ENCODE measurements at regions not wholly inside any gene's neighbourhood (a gene's known extent, or its start where the extent isn't known, plus 50 kb on each side); places are given as distances from the start of the nearest gene placed in this dataset.
"Not testable (repeated sequence)": the region's sequence is repeated elsewhere in the genome, so short reads cannot be mapped to it uniquely, and the experiment has no call there.

GRCh38 chrX:734362-734761 is 103.8 kb downstream of the SHOX start:
- DNase-seq (ENCODE audit: insufficient read length, low spot score) (no peak), FAIRE-seq (no peak)
- no peak for TF ChIP-seq POLR2A (IDR thresholded peaks at IDR 0.05; ENCODE audit: low read depth, low read length)

GRCh38 chrX:733961-734360 is 103.4 kb downstream of the SHOX start:
- TF ChIP-seq POLR2A (IDR thresholded peaks at IDR 0.05; ENCODE audit: low read depth, low read length) = no peak
- no peak for DNase-seq (ENCODE audit: insufficient read length, low spot score)
- no peak for FAIRE-seq

GRCh38 chrX:729583-730409 is 99.2 kb downstream of the SHOX start:
- DNase-seq (ENCODE audit: insufficient read length, low spot score) = no peak
- no peak for FAIRE-seq
- TF ChIP-seq POLR2A (IDR thresholded peaks at IDR 0.05; ENCODE audit: low read depth, low read length) = no peak

- not testable (repeated sequence) for FAIRE-seq; DNase-seq (ENCODE audit: insufficient read length, low spot score)
Measured at GRCh38 chrX:729101-729500, 98.5 kb downstream of the SHOX start.

GRCh38 chrX:728639-729038 is 98.0 kb downstream of the SHOX start:
- not testable (repeated sequence) for FAIRE-seq; DNase-seq (ENCODE audit: insufficient read length, low spot score)

- no peak for FAIRE-seq
Measured at GRCh38 chrX:727738-728621, 97.4 kb downstream of the SHOX start.

GRCh38 chrX:725971-726370 is 95.4 kb downstream of the SHOX start:
- TF ChIP-seq POLR2A (IDR thresholded peaks at IDR 0.05; ENCODE audit: low read depth, low read length) = no peak
- FAIRE-seq (no peak), DNase-seq (ENCODE audit: insufficient read length, low spot score) (no peak)

More at GRCh38 chrX:727738-728621, 97.4 kb downstream of the SHOX start:
- TF ChIP-seq POLR2A (IDR thresholded peaks at IDR 0.05; ENCODE audit: low read depth, low read length) = no peak
- DNase-seq (ENCODE audit: insufficient read length, low spot score) = no peak

GRCh38 chrX:724256-724655 is 93.7 kb downstream of the SHOX start:
- DNase-seq (ENCODE audit: insufficient read length, low spot score) (no peak), FAIRE-seq (no peak)
- TF ChIP-seq POLR2A (IDR thresholded peaks at IDR 0.05; ENCODE audit: low read depth, low read length) = no peak

GRCh38 chrX:723781-724180 is 93.2 kb downstream of the SHOX start:
- no peak for FAIRE-seq
- no peak for DNase-seq (ENCODE audit: insufficient read length, low spot score)
- TF ChIP-seq POLR2A (IDR thresholded peaks at IDR 0.05; ENCODE audit: low read depth, low read length) = no peak

GRCh38 chrX:721354-721753 is 90.8 kb downstream of the SHOX start:
- TF ChIP-seq POLR2A (IDR thresholded peaks at IDR 0.05; ENCODE audit: low read depth, low read length) = no peak
- no peak for DNase-seq (ENCODE audit: insufficient read length, low spot score)
- no peak for FAIRE-seq

- DNase-seq (ENCODE audit: insufficient read length, low spot score) = no peak
- TF ChIP-seq POLR2A (IDR thresholded peaks at IDR 0.05; ENCODE audit: low read depth, low read length) = no peak
- no peak for FAIRE-seq
Measured at GRCh38 chrX:720825-721224, 90.2 kb downstream of the SHOX start.

- FAIRE-seq (no peak), DNase-seq (ENCODE audit: insufficient read length, low spot score) (no peak)
- no peak for TF ChIP-seq POLR2A (IDR thresholded peaks at IDR 0.05; ENCODE audit: low read depth, low read length)
Measured at GRCh38 chrX:720250-720649, 89.7 kb downstream of the SHOX start.

- FAIRE-seq (no peak), DNase-seq (ENCODE audit: insufficient read length, low spot score) (no peak)
- no peak for TF ChIP-seq POLR2A (IDR thresholded peaks at IDR 0.05; ENCODE audit: low read depth, low read length)
Measured at GRCh38 chrX:716136-716535, 85.5 kb downstream of the SHOX start.

- FAIRE-seq (no peak), DNase-seq (ENCODE audit: insufficient read length, low spot score) (no peak)
- TF ChIP-seq POLR2A (IDR thresholded peaks at IDR 0.05; ENCODE audit: low read depth, low read length) = no peak
Measured at GRCh38 chrX:714131-714530, 83.5 kb downstream of the SHOX start.

All from H54 (cell line).